SK-N-MC (cell line): ENCODE measurements at regions not wholly inside any gene's neighbourhood (a gene's known extent, or its start where the extent isn't known, plus 50 kb on each side); places are given as distances from the start of the nearest gene placed in this dataset.

Experiments
- EZH2 ChIP-seq: fragments of 200-600 bp; sonication (generic); IDR thresholded peaks from one replicate; pipeline ENCODE4 v1.6.1; 2017; ENCODE audit warnings: antibody characterized with exemption
- POLR2AphosphoS5 ChIP-seq: IDR thresholded peaks from 2 replicates; pipeline ENCODE4 v1.6.1; 2012; ENCODE audit warnings: mild to moderate bottlenecking, low read depth, low read length, borderline replicate concordance

GRCh38 chr10:36450380-36450779 lies 675.0 kb upstream of the ANKRD30A start:
- no peak for TF ChIP-seq EZH2
- TF ChIP-seq POLR2AphosphoS5, result no peak
